Caco-2 (cell line): ENCODE measurements at regions not wholly inside any gene's neighbourhood (a gene's known extent, or its start where the extent isn't known, plus 50 kb on each side); places are given as distances from the start of the nearest gene placed in this dataset.

Experiments used
- BruUV-seq: library from RNA; stranded (reverse); fragments of 400-500 nt; replicated peaks from 2 replicates; lab custom pipeline; 2021; lab: Mats Ljungman, UMichigan
- CTCF ChIA-PET: fragments of 300-600 bp; sonication (Branson Sonifier 250); formaldehyde crosslinking; loops from one replicate; lab custom pipeline; 2022; ENCODE audit warnings: antibody characterized with exemption; lab: Charles Lee
- POLR2A ChIA-PET: fragments of 300-600 bp; sonication (Branson Sonifier 250); formaldehyde crosslinking; loops from one replicate; lab custom pipeline; 2022; ENCODE audit warnings: antibody characterized with exemption; lab: Charles Lee
- DNase-seq, 2 experiments: peaks; one replicate each; pipeline versions ENCODE4 v3.0.0 to v3.0.0-alpha.2; 2020 to 2022
- H3K27me3 ChIP-seq: replicated peaks from 2 replicates; pipeline ENCODE4 v1.6.0; 2011; ENCODE audit warnings: low read length; ENCODE audit not compliant: control insufficient read depth, insufficient read depth
- H3K36me3 ChIP-seq: 2 replicates; pipeline ENCODE4 v1.5.1; 2011; ENCODE audit warnings: low read length; ENCODE audit not compliant: control insufficient read depth, insufficient read depth
- H3K4me1 ChIP-seq: fragments of 250-450 bp; sonication (Bioruptor Pico); 2 replicates; pipeline ENCODE4 v1.5.1; 2020; ENCODE audit warnings: mild to moderate bottlenecking
- H3K4me3 ChIP-seq: 2 replicates; pipeline ENCODE4 v1.5.1; 2011; ENCODE audit warnings: low read depth, mild to moderate bottlenecking, control low read depth, low read length
- H3K9me3 ChIP-seq: fragments of 250-450 bp; sonication (Bioruptor Pico); 2 replicates; pipeline ENCODE4 v1.5.1; 2020; ENCODE audit warnings: mild to moderate bottlenecking, moderate library complexity
- H3K27ac Mint-ChIP-seq: one replicate; pipeline ENCODE4 v1.8.0; 2022; ENCODE audit warnings: mixed read lengths; ENCODE audit not compliant: unreplicated experiment
- H3K27me3 Mint-ChIP-seq: one replicate; pipeline ENCODE4 v1.8.0; 2022; ENCODE audit warnings: mixed read lengths; ENCODE audit not compliant: insufficient read depth, unreplicated experiment
- H3K36me3 Mint-ChIP-seq: one replicate; pipeline ENCODE4 v1.8.0; 2022; ENCODE audit warnings: mild to moderate bottlenecking, mixed read lengths; ENCODE audit not compliant: insufficient read depth, unreplicated experiment
- H3K4me1 Mint-ChIP-seq: one replicate; pipeline ENCODE4 v1.8.0; 2022; ENCODE audit warnings: low read depth, mixed read lengths; ENCODE audit not compliant: unreplicated experiment
- H3K4me3 Mint-ChIP-seq: one replicate; pipeline ENCODE4 v1.8.0; 2022; ENCODE audit warnings: mild to moderate bottlenecking, moderate library complexity, mixed read lengths; ENCODE audit not compliant: unreplicated experiment
- H3K9me3 Mint-ChIP-seq: one replicate; pipeline ENCODE4 v1.8.0; 2022; ENCODE audit warnings: mixed read lengths; ENCODE audit not compliant: unreplicated experiment
- intact Hi-C: fragments of 100-400 bp; cut with micrococcal nuclease; formaldehyde crosslinking; loops from one replicate; pipeline ENCODE4 v1.10.0; 2022; ENCODE audit not compliant: unreplicated experiment
- TF ChIP-seq, protein P1 (sequence below), 2 experiments: fragments of 200-600 bp in 1 of 2; IDR thresholded peaks; 1 replicate in 1 of 2; 2 replicates in 1 of 2; pipeline versions ENCODE4 v1.5.1 to v1.8.0; 2011 to 2022; ENCODE audit warnings: antibody characterized with exemption in 1 of 2, control low read depth in 1 of 2, inconsistent platforms in 1 of 2, low read depth in 1 of 2, low read length in 1 of 2, mild to moderate bottlenecking in 1 of 2, moderate library complexity in 1 of 2; ENCODE audit not compliant: insufficient read depth in 1 of 2, severe bottlenecking in 1 of 2, unreplicated experiment in 1 of 2

GRCh38 chr1:58396150-58396549 is 150.4 kb downstream of the OMA1 start:
- H3K4me1 ChIP-seq, result no peaks in the 10 kb centered on the region
- DNase-seq, result no peak
- Mint-ChIP-seq H3K36me3 (no peaks in the 10 kb centered on the region), H3K27me3 (peaks cover 9% of the 10 kb centered on the region), H3K9me3 (no peaks in the 10 kb centered on the region), H3K27ac (no peak overlapping the region), H3K4me3 (no peak overlapping the region), H3K4me1 (peaks cover 7% of the 10 kb centered on the region)
- H3K4me3 ChIP-seq, result no peak overlapping the region
- TF ChIP-seq, protein P1, sequence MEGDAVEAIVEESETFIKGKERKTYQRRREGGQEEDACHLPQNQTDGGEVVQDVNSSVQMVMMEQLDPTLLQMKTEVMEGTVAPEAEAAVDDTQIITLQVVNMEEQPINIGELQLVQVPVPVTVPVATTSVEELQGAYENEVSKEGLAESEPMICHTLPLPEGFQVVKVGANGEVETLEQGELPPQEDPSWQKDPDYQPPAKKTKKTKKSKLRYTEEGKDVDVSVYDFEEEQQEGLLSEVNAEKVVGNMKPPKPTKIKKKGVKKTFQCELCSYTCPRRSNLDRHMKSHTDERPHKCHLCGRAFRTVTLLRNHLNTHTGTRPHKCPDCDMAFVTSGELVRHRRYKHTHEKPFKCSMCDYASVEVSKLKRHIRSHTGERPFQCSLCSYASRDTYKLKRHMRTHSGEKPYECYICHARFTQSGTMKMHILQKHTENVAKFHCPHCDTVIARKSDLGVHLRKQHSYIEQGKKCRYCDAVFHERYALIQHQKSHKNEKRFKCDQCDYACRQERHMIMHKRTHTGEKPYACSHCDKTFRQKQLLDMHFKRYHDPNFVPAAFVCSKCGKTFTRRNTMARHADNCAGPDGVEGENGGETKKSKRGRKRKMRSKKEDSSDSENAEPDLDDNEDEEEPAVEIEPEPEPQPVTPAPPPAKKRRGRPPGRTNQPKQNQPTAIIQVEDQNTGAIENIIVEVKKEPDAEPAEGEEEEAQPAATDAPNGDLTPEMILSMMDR (IDR thresholded peaks at IDR 0.05; ENCODE audit: insufficient read depth in 1 of 2, low read depth in 1 of 2, low read length in 1 of 2, severe bottlenecking in 1 of 2, unreplicated experiment in 1 of 2), result no peak
- no peaks in the 10 kb centered on the region for H3K27me3 ChIP-seq
- intact Hi-C loops, result no loop called here
- no peaks in the 10 kb centered on the region for H3K36me3 ChIP-seq
- CTCF ChIA-PET, result no interaction called here
- no TSS peak for BruUV-seq
- H3K9me3 ChIP-seq, result no peaks in the 10 kb centered on the region
- POLR2A ChIA-PET, result no interaction called here

- peaks cover 7% of the 10 kb centered on the region for H3K4me1 Mint-ChIP-seq
- intact Hi-C loops, result no loop called here
- CTCF ChIA-PET, result no interaction called here
- POLR2A ChIA-PET, result no interaction called here
- no peaks in the 10 kb centered on the region for H3K27me3 ChIP-seq
- no peak overlapping the region for H3K4me3 Mint-ChIP-seq
- H3K4me3 ChIP-seq, result no peak overlapping the region
- H3K4me1 ChIP-seq, result no peaks in the 10 kb centered on the region
- no peaks in the 10 kb centered on the region for H3K36me3 Mint-ChIP-seq
- no peaks in the 10 kb centered on the region for H3K9me3 ChIP-seq
- no TSS peak for BruUV-seq
- H3K36me3 ChIP-seq, result no peaks in the 10 kb centered on the region
- no peak overlapping the region for H3K27ac Mint-ChIP-seq
- H3K27me3 Mint-ChIP-seq, result peaks cover 7% of the 10 kb centered on the region
- TF ChIP-seq, protein P1 (IDR thresholded peaks at IDR 0.05; ENCODE audit: insufficient read depth in 1 of 2, low read depth in 1 of 2, low read length in 1 of 2, severe bottlenecking in 1 of 2, unreplicated experiment in 1 of 2), result no peak
- H3K9me3 Mint-ChIP-seq, result no peaks in the 10 kb centered on the region
- DNase-seq, result no peak
Observed at GRCh38 chr1:58395355-58395754, 151.2 kb downstream of the OMA1 start.

GRCh38 chr1:58392083-58392482 is 154.4 kb downstream of the OMA1 start:
- Histone ChIP-seq H3K9me3 (no peaks in the 10 kb centered on the region), H3K36me3 (no peaks in the 10 kb centered on the region), H3K27me3 (no peaks in the 10 kb centered on the region), H3K4me1 (no peaks in the 10 kb centered on the region), H3K4me3 (no peak overlapping the region)
- TF ChIP-seq, protein P1 (IDR thresholded peaks at IDR 0.05; ENCODE audit: insufficient read depth in 1 of 2, low read depth in 1 of 2, low read length in 1 of 2, severe bottlenecking in 1 of 2, unreplicated experiment in 1 of 2), result no peak
- intact Hi-C loops, result no loop called here
- no peaks in the 10 kb centered on the region for H3K9me3 Mint-ChIP-seq
- no peak for DNase-seq
- no TSS peak for BruUV-seq
- H3K27me3 Mint-ChIP-seq, result peaks cover 11% of the 10 kb centered on the region
- H3K4me3 Mint-ChIP-seq, result no peak overlapping the region
- ChIA-PET CTCF (no interaction called here), POLR2A (no interaction called here)
- peaks cover 7% of the 10 kb centered on the region for H3K4me1 Mint-ChIP-seq
- H3K27ac Mint-ChIP-seq, result no peak overlapping the region
- no peaks in the 10 kb centered on the region for H3K36me3 Mint-ChIP-seq
